GM13977 (cell line): ENCODE measurements at regions not wholly inside any gene's neighbourhood (a gene's known extent, or its start where the extent isn't known, plus 50 kb on each side); places are given as distances from the start of the nearest gene placed in this dataset.

Source experiments
- DNase-seq: peaks from one replicate; pipeline ENCODE4 v3.0.0; 2012; ENCODE audit warnings: low spot score
- in situ Hi-C: fragments of 300-500 bp; cut with MboI; formaldehyde crosslinking; loops from one replicate; pipeline ENCODE4 v1.12.0; 2022; ENCODE audit warnings: low sequenced_read_pairs, low pct_unique_long_range_greater_than_20kb, mixed read lengths, inconsistent platforms; ENCODE audit not compliant: unreplicated experiment
- TF ChIP-seq, protein P1 (sequence below): IDR thresholded peaks from 2 replicates; pipeline ENCODE4 v1.5.1; 2012; ENCODE audit warnings: mild to moderate bottlenecking, control low read depth; ENCODE audit not compliant: insufficient read depth; ENCODE audit errors: extremely low read depth, missing control alignments

DNA sequence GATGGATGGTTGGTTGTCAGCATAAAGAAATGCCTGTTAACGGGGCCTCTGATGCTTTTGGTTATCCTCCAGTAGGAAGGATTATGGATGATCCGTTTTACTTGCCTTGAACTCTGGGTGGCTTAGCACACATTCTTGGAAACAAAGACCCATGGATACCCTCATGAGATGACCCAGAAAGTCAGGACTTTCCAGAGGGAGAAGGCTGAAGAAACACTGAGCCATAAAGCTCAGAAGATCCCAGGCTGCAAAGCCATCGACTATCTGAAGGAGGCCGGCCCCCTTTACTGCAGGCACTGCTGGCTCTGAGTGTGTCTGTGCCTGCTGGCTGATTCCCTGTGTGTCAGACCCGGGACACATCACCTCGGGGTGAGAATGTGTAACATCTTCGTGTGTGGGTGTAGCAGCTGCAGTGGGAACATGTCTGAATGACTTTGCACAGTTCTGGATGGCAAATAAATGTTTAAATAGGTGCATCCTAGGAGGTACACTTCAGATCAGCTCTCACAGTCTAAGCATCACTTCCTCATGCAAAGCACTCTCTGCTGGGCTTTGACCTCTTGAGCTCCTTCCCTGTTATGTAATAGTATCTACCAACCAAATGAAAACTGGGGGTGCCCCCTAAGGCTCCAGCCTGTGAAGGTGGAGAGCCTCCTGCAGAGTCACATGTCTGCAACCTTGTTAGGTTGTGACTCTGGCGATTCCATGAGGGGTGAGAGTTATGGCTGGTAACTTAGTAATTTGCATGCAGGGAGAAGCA lies 1084.9 kb downstream of the TBC1D22A start:
- TF ChIP-seq, protein P1, sequence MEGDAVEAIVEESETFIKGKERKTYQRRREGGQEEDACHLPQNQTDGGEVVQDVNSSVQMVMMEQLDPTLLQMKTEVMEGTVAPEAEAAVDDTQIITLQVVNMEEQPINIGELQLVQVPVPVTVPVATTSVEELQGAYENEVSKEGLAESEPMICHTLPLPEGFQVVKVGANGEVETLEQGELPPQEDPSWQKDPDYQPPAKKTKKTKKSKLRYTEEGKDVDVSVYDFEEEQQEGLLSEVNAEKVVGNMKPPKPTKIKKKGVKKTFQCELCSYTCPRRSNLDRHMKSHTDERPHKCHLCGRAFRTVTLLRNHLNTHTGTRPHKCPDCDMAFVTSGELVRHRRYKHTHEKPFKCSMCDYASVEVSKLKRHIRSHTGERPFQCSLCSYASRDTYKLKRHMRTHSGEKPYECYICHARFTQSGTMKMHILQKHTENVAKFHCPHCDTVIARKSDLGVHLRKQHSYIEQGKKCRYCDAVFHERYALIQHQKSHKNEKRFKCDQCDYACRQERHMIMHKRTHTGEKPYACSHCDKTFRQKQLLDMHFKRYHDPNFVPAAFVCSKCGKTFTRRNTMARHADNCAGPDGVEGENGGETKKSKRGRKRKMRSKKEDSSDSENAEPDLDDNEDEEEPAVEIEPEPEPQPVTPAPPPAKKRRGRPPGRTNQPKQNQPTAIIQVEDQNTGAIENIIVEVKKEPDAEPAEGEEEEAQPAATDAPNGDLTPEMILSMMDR, result no peak
- in situ Hi-C loops, result no loop called here
- no peak for DNase-seq

DNA sequence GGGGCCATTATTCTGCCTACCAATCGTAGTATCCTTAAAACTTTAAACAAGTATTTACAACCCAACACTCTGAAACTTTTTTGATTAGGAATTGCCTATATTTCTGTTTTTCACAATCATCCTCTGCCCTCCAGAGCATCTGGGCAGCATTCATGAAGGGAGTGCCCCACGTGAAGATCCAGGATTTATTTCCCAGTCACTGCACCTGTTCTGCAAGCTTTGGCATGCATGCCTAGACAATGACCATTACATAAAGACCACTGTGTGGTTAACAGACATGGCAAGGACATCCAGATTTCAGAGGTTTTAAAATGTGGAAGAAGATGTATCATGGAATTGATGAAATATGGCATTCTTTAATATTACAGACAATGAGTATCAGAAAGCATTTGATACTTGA lies 1083.8 kb downstream of the TBC1D22A start:
- no peak for DNase-seq
- TF ChIP-seq, protein P1, result no peak
- in situ Hi-C loops, result no loop called here

DNA sequence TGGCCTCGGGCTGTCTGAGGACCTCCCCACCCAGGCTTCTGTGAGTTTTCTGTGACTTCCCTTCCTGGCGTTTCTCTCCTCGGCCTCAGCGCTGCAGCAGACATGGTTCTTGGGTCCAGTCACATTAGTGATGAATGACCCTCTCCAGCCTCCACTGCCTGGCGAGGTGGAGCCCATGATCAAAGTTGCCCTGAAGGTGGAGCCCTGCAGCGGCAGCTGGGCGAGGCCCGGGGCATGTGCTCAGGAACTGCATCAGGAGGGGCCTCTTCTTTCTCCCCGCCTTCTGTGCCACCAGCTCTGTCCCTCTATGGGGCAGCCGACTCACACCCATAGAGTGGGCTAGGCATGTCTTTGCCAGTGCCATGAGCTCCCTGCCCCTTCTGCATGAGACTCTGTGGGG lies 1079.7 kb downstream of the TBC1D22A start:
- DNase-seq, result no peak
- TF ChIP-seq, protein P1, result no peak
- in situ Hi-C loops, result no loop called here

DNA sequence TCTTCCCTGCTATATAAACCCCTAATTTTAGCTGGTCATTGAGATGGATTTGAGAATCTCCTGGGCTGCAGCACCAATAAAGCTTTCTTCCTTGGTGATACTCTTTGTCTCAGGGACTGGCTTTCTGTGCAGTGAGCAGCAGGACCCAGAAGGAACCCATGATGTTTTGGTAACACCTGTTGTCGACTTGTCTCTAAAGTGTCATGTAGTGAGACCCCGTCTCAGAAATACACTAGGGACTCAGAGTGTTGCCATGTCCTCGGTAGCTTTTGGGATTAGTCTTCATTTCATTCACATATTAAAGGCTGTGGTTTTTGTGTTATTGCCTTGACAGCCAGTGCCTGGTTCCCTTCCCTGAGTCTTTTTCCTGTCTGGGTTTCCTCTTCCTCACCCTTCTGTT lies 1078.7 kb downstream of the TBC1D22A start:
- DNase-seq, result no peak
- in situ Hi-C loops, result no loop called here
- TF ChIP-seq, protein P1, result no peak

DNA sequence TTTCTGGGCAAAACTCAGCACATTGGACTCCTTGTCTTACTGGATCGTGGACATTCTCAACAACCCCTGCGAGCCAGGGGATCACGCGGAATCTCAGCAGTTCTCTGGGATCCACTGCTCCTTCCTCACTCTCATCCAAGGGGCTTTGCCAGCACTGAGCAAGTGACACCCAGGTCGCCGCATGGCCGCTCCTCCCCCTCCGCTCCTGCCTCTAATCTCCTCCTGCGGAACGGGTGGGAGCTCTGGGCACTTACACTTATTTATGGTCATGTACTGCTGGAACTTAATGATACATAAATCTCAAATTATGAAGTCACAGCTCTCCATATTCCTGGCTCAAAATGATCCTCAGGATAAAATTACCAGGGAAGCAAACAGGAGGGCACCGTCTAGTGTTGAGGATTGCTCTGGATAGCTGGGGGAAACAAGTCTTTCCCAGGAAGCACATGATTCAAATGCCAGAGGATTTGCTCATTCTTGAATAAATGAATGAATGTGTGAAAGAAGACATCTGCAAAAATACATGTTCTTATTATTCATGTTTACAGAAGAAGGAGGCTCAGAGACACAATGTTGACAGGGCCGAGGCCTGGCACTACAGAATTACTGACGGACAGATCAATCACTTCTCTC lies 1077.3 kb downstream of the TBC1D22A start:
- DNase-seq, result no peak
- in situ Hi-C loops, result no loop called here
- TF ChIP-seq, protein P1, result no peak

DNA sequence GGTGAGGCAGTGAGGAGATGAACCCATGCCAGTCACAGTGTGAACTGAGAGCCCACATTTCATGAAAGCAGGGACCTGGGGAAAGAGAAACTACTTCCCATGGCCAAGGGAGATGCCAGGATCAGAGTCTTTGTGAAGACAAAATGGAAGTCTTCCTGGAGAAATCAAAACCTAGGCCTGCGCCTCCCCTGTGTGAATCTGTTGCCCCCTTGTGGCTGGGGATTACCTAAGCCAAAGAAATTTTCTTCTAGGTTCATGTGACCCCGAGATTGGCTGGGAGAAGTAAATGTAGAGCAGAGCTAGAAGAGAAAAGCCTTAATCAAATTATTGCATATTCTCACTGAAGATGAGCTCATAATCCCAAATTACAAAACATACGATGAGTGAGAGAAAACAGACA lies 1075.3 kb downstream of the TBC1D22A start:
- DNase-seq, result no peak
- in situ Hi-C loops, result no loop called here
- TF ChIP-seq, protein P1, result peak; percentile 41
